H1 (cell line): ENCODE measurements at regions not wholly inside any gene's neighbourhood (a gene's known extent, or its start where the extent isn't known, plus 50 kb on each side); places are given as distances from the start of the nearest gene placed in this dataset.

Experiments
- ASH2L ChIP-seq: fragments of 200-600, 300-600 bp; sonication (generic); IDR thresholded peaks from one replicate; pipeline ENCODE4 v1.7.1; 2017; ENCODE audit warnings: low read length
- CBX8 ChIP-seq: fragments of 300-800, 300-1000 bp; sonication (generic); IDR thresholded peaks from 2 replicates; pipeline ENCODE4 v1.7.1; 2016; ENCODE audit warnings: low read depth, low read length, borderline replicate concordance
- GABPA ChIP-seq: IDR thresholded peaks from 2 replicates; pipeline ENCODE4 v1.6.1; 2011; ENCODE audit warnings: mild to moderate bottlenecking, low read length, moderate library complexity, borderline replicate concordance; ENCODE audit not compliant: insufficient read depth
- HDAC2 ChIP-seq, 2 experiments: fragments of 300-600 bp in 1 of 2; sonication (generic) in 1 of 2; IDR thresholded peaks; 2 replicates each; pipeline ENCODE4 v1.6.1; 2011 to 2012; ENCODE audit warnings: low read depth in 2 of 2, low read length in 2 of 2, mild to moderate bottlenecking in 2 of 2, moderate library complexity in 2 of 2, borderline replicate concordance in 1 of 2, inconsistent platforms in 1 of 2
- KDM5A ChIP-seq: fragments of 200-600 bp; IDR thresholded peaks from 2 replicates; pipeline ENCODE4 v1.7.1; 2012; ENCODE audit warnings: mild to moderate bottlenecking, low read length, inconsistent platforms, mixed read lengths
- NRF1 ChIP-seq: IDR thresholded peaks from 2 replicates; pipeline ENCODE4 v1.6.1; 2011; ENCODE audit warnings: mild to moderate bottlenecking, low read depth, low read length, improper control_type of control experiment
- POLR2AphosphoS5 ChIP-seq: IDR thresholded peaks from 2 replicates; pipeline ENCODE4 v1.6.1; 2011; ENCODE audit warnings: low read depth, low read length
- RBBP5 ChIP-seq: IDR thresholded peaks from 2 replicates; pipeline ENCODE4 v1.7.1; 2012; ENCODE audit warnings: low read depth, mild to moderate bottlenecking, inconsistent platforms, low read length, moderate library complexity, borderline replicate concordance
- RFX5 ChIP-seq: IDR thresholded peaks from 2 replicates; pipeline ENCODE4 v1.6.1; 2011; ENCODE audit warnings: low read depth, low read length, improper control_type of control experiment, borderline replicate concordance
- TF ChIP-seq, protein P1 (sequence below): fragments of 300-600 bp; sonication (generic); IDR thresholded peaks from 2 replicates; pipeline ENCODE4 v1.7.1; 2012; ENCODE audit warnings: low read length, moderate library complexity, mild to moderate bottlenecking, inconsistent platforms; ENCODE audit not compliant: insufficient replicate concordance

GRCh38 chr9:33719581-33720374 is 75.6 kb upstream of the PRSS3 start (continued):
- TF ChIP-seq, protein P1, sequence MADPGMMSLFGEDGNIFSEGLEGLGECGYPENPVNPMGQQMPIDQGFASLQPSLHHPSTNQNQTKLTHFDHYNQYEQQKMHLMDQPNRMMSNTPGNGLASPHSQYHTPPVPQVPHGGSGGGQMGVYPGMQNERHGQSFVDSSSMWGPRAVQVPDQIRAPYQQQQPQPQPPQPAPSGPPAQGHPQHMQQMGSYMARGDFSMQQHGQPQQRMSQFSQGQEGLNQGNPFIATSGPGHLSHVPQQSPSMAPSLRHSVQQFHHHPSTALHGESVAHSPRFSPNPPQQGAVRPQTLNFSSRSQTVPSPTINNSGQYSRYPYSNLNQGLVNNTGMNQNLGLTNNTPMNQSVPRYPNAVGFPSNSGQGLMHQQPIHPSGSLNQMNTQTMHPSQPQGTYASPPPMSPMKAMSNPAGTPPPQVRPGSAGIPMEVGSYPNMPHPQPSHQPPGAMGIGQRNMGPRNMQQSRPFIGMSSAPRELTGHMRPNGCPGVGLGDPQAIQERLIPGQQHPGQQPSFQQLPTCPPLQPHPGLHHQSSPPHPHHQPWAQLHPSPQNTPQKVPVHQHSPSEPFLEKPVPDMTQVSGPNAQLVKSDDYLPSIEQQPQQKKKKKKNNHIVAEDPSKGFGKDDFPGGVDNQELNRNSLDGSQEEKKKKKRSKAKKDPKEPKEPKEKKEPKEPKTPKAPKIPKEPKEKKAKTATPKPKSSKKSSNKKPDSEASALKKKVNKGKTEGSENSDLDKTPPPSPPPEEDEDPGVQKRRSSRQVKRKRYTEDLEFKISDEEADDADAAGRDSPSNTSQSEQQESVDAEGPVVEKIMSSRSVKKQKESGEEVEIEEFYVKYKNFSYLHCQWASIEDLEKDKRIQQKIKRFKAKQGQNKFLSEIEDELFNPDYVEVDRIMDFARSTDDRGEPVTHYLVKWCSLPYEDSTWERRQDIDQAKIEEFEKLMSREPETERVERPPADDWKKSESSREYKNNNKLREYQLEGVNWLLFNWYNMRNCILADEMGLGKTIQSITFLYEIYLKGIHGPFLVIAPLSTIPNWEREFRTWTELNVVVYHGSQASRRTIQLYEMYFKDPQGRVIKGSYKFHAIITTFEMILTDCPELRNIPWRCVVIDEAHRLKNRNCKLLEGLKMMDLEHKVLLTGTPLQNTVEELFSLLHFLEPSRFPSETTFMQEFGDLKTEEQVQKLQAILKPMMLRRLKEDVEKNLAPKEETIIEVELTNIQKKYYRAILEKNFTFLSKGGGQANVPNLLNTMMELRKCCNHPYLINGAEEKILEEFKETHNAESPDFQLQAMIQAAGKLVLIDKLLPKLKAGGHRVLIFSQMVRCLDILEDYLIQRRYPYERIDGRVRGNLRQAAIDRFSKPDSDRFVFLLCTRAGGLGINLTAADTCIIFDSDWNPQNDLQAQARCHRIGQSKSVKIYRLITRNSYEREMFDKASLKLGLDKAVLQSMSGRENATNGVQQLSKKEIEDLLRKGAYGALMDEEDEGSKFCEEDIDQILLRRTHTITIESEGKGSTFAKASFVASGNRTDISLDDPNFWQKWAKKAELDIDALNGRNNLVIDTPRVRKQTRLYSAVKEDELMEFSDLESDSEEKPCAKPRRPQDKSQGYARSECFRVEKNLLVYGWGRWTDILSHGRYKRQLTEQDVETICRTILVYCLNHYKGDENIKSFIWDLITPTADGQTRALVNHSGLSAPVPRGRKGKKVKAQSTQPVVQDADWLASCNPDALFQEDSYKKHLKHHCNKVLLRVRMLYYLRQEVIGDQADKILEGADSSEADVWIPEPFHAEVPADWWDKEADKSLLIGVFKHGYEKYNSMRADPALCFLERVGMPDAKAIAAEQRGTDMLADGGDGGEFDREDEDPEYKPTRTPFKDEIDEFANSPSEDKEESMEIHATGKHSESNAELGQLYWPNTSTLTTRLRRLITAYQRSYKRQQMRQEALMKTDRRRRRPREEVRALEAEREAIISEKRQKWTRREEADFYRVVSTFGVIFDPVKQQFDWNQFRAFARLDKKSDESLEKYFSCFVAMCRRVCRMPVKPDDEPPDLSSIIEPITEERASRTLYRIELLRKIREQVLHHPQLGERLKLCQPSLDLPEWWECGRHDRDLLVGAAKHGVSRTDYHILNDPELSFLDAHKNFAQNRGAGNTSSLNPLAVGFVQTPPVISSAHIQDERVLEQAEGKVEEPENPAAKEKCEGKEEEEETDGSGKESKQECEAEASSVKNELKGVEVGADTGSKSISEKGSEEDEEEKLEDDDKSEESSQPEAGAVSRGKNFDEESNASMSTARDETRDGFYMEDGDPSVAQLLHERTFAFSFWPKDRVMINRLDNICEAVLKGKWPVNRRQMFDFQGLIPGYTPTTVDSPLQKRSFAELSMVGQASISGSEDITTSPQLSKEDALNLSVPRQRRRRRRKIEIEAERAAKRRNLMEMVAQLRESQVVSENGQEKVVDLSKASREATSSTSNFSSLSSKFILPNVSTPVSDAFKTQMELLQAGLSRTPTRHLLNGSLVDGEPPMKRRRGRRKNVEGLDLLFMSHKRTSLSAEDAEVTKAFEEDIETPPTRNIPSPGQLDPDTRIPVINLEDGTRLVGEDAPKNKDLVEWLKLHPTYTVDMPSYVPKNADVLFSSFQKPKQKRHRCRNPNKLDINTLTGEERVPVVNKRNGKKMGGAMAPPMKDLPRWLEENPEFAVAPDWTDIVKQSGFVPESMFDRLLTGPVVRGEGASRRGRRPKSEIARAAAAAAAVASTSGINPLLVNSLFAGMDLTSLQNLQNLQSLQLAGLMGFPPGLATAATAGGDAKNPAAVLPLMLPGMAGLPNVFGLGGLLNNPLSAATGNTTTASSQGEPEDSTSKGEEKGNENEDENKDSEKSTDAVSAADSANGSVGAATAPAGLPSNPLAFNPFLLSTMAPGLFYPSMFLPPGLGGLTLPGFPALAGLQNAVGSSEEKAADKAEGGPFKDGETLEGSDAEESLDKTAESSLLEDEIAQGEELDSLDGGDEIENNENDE, result no peak
- TF ChIP-seq KDM5A (no peak), POLR2AphosphoS5 (no peak), RBBP5 (no peak), GABPA (no peak), HDAC2 (IDR thresholded peaks at IDR 0.05; ENCODE audit: borderline replicate concordance in 1 of 2, low read depth in 2 of 2, low read length in 2 of 2) (no peak), RFX5 (no peak), ASH2L (no peak), NRF1 (no peak), CBX8 (no peak)
